WI38 (cell line): ENCODE measurements at regions not wholly inside any gene's neighbourhood (a gene's known extent, or its start where the extent isn't known, plus 50 kb on each side); places are given as distances from the start of the nearest gene placed in this dataset.

ENCODE experiments used
- H3K4me3 ChIP-seq: 2 replicates; pipeline ENCODE4 v1.5.1; 2011; ENCODE audit warnings: low read depth, mild to moderate bottlenecking, control low read depth, low read length
- CTCF ChIP-seq: IDR thresholded peaks from 2 replicates; pipeline ENCODE4 v1.5.1; 2012; ENCODE audit warnings: low read depth, mild to moderate bottlenecking, control low read depth, low read length

DNA sequence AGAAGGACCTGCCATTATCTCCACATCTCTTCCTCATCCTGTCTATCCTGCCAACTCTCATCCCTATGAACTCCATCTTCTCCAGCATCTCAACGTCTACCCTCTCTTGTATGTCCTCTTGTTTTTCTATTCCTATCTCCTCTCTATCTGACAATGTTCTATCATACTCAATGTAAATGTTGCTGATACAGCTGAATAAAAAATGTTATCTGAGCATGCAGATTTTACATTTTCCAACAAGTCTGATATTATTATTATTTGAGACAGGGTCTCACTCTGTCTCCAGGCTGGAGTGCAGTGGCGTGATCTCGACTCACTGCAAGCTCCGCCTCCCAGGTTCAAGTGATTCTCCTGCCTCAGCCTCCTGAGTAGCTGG is 56.0 kb upstream of the RAI14 start:
- H3K4me3 ChIP-seq, result no peak overlapping the region
- TF ChIP-seq CTCF, result no peak

DNA sequence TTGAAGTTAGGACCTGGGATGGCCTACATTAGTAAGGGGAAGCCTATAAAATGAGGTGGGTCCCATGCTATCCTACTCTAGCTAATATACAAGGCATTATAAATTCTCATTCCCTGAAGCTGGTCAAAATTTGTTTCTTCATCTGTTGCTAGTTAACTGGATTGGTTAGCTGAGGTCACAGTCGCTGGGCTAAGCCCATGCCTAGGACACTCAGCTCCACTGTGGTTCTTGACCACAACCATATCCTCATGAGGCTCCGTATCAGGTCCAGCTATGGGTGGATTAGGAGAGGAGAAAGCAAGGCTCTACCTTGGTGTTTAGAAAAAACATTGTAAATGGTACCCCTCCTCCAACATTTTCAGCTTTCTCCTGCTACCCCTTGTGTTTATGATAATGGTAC is 52.8 kb upstream of the RAI14 start:
- no peak for TF ChIP-seq CTCF
- no peak overlapping the region for H3K4me3 ChIP-seq

GRCh38 chr5:34604119-34604675 is 51.9 kb upstream of the RAI14 start:
- no peak for TF ChIP-seq CTCF

GRCh38 chr5:34606101-34606500 is 50.0 kb upstream of the RAI14 start:
- TF ChIP-seq CTCF, result no peak
- H3K4me3 ChIP-seq, result no peak overlapping the region

More at GRCh38 chr5:34604119-34604675, 51.9 kb upstream of the RAI14 start:
- H3K4me3 ChIP-seq, result no peak overlapping the region
